ENCODE measurements at regions not wholly inside any gene's neighbourhood (a gene's known extent, or its start where the extent isn't known, plus 50 kb on each side); places are given as distances from the start of the nearest gene placed in this dataset.
"Not testable (repeated sequence)": the region's sequence is repeated elsewhere in the genome, so short reads cannot be mapped to it uniquely, and the experiment has no call there.

- not testable (repeated sequence) for TF ChIP-seq CTCF, EP300 (IDR thresholded peaks at IDR 0.05)
- peak in 1 of 4 donors; percentile 49 for TF ChIP-seq POLR2A (IDR thresholded peaks at IDR 0.05)
These were observed 84.6 kb upstream of the ZNG1F start for GRCh38 chr9:41273549-41274267.
